GM21717 (cell line): ENCODE measurements at regions not wholly inside any gene's neighbourhood (a gene's known extent, or its start where the extent isn't known, plus 50 kb on each side); places are given as distances from the start of the nearest gene placed in this dataset.

Experiments
- ATAC-seq: cut with Tn5 transposase; IDR thresholded peaks from one replicate; pipeline ENCODE4 v1.9.1; 2021; ENCODE audit warnings: mild to moderate bottlenecking, moderate library complexity; ENCODE audit not compliant: unreplicated experiment

DNA sequence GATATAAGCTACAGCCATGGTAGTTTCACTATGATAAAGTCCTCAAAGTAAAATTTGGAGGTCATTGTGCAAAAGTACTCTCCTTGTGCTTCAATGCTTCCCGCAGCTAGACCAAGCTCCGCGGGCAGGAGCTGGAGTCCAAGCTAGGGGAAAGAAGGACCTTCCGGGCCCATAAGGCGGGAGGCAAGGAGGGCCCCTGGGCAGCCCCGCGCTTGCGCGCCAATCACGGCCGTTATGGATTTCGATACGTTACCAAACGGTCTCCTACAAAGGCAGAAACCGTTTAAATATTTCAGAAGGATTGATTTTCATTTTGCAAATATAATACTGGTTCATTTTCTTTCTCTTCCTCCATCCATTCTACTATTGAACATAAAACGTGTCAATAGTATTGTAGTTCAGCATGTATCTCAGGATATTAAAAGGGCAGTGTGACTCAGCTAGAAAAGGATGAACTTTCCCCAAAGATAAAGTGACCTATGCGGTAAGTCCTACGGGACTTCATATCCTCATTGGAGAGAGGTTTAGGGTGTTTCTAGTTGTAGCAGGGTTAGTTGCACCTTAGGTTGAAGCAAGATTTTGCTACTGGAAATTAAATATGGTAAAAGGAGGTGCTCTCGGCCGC lies 128.0 kb downstream of the KIF20B start:
- no peak for ATAC-seq

GRCh38 chr10:89829887-89830269 lies 128.5 kb downstream of the KIF20B start:
- ATAC-seq, result no peak

DNA sequence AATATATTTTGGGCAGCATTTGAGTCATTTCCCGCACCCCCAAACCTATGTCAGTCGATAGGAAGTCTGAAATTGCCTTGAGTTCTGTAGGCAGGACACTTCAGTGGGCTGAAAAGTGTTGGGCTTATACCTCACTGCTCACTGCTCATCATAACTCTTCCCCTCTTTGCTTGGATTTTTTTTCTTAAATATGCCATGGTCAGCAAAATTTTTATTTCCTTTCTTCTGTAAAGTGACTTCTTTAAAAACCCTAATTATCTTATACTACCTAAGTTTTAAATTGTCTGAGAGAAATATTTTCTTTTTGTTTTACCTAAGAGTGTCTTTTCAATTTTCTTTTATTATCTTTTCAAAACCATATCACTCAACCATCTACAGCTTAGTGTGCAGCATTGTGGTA lies 129.2 kb downstream of the KIF20B start:
- ATAC-seq, result no peak

- no peak for ATAC-seq
Observed at GRCh38 chr10:89836840-89837164, 135.4 kb downstream of the KIF20B start.

- no peak for ATAC-seq
Observed at GRCh38 chr10:89837165-89838043, 136.0 kb downstream of the KIF20B start.

DNA sequence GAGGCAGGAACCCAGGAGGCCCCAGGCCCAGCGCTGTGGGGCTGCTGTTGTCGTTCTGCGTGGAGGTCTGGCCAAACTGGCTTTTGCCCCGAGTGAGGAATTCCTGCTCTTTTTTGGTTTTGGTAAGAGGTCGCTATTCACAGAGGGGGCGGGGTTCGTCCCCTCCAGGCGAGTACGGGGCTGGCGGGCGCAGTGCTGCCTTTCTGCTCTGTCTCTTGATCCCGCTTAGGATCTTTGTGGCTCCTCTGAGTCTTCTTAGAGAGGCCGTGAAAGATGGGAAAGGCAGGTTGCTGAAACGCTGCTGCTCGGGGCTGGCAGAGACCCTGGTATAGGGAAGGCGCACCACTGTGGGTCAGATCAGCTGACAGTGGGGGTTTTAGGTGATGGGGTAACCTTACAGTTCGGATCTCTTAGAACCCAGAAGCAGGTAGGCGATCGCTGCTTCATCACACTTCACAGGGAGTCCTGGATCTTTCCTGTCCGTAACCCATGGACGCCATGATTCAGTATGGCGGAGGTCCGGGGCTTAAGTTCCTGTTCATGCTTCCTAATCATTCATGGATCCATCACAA lies 136.7 kb downstream of the KIF20B start:
- no peak for ATAC-seq

DNA sequence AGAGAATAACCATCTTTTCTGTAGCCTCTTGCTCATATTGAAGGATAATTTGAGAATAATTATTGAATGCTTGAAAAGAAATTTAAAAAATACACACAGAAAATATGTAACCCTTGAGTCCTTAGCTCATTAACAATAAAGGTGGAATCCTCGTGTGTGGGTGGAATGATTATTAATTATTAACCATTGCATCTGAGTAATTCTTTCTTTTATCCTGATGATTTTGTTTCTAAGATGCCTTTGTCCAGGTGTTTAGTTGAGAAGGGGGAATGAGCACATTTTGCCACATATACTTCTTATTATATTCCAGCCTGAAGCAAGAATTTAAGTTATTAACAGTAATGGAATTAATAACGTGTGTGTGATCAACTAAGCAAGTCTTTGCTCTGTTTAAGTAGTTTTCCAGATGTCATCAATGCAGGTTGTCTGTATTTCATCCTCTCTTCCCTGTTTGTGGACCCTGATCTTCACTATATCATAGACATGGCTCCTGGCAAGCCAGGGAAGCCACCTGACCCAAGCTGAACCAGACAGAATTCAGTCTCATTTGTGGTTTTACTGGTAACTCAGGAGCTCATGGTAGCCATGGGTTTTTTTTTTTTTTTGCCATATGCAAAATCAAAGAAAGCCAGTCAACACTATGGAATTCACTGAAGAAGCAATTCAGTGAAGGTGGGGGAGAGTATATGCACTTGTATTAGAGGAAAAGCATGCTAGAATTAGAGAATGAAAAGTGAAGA lies 144.3 kb downstream of the KIF20B start:
- ATAC-seq, result no peak

DNA sequence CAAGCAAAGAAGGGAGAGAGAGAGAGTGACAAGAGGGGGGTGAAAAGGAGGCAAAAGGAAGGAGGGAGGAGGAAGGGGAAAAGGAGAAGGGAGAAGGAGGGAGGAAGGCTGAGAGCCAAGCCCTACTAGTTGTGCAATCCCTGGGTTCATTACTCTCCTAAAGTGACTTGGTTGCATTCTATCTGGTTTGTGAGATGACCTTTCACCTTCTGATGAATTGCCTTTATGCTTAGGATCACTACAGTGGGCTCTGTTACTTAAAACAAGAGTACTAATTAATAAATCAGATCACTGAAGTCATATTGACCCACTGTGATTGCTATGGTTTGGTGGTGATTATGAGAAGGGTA lies 144.9 kb downstream of the KIF20B start:
- no peak for ATAC-seq

GRCh38 chr10:89846786-89847185 lies 145.4 kb downstream of the KIF20B start:
- ATAC-seq, result no peak

GRCh38 chr10:89852872-89853271 lies 151.5 kb downstream of the KIF20B start:
- ATAC-seq, result no peak

DNA sequence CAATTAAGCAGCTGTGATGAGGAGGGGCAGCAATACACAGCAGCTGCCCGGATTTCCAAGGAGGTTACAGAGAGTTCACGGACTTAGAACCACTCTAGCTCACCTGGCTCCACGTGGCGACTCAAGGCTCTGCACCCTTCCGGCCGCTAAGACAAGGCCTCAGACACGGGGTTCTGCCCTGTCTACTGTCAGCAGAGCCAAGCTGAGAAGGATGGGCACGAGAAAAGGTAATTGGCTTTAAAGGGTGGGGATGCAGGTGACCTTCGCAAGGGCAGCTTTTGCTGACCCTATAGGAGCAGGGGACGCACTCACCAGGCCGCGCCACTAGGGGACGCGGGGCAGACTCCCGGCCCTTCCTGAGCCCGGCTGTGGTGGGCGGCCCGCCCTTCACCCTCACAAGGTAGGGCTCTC lies 152.4 kb downstream of the KIF20B start:
- no peak for ATAC-seq

GRCh38 chr10:89857431-89858042 lies 156.1 kb downstream of the KIF20B start:
- no peak for ATAC-seq

DNA sequence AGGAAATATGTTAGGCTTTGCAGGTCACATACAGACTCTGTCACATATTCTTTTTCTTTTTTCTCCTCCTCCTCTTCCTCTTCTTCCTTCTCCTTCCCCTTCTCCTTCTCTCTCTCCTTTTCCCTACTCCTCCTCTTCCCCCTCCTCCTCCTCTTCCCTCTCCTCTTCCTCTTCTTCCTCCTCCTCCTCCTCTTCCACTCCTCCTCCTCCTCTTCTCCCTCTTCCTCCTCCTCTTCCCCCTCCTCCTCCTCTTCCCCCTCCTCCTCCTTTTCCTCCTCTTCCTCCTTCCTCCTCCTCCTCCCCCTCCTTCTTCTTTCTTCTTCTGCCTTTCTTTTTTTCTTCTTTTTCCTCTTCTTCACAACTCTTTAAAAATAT lies 159.8 kb downstream of the KIF20B start:
- ATAC-seq, result no peak

GRCh38 chr10:89861584-89862301 lies 160.4 kb downstream of the KIF20B start:
- ATAC-seq, result no peak

DNA sequence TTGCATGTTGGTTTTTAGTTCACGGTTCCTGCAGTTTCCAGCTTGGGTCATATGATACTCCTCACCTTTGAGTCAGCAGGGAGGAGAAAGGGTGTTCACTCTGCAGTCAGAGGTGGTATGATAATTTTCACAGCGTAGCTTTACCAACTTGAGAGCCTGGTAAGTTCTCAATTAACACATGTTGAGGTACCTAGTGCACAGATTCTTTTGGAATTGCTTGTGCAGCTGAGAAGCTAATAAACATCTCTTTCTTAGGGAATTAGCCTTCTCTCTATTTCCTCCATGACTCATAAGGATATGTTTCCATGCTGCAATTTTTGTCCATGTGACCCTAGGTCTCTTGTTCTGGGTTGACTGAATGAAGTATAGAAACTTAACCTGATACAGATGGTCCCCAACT lies 166.6 kb downstream of the KIF20B start:
- no peak for ATAC-seq

GRCh38 chr10:89869180-89869579 lies 167.8 kb downstream of the KIF20B start:
- ATAC-seq, result no peak

DNA sequence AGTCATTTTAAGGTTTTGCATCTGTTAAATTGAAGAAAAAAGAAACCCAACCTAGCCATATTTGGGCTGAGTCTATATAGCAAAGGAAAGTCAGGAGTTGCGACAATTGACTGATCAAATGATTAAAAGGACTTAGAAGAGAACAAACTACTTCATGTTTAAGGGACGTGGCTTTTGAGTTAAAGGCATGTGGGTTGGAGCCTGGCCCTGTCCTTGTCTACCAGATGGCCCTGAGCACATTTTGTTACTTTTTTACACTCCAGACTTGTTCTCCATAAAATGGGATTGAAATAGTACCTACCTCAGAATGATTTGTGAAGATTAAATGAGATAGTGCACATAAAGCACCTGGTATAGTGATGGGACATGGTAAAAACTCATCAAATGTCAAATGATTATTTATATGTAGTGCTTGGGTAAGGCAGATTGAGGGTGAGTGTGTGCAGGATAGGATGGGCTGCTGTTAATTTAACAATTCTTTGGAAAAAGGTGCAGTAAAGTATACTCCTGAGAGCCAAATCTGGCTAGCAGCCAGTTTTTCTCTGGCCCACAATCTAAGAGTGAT lies 168.3 kb downstream of the KIF20B start:
- ATAC-seq, result no peak

GRCh38 chr10:89870936-89871335 lies 169.5 kb downstream of the KIF20B start:
- no peak for ATAC-seq

DNA sequence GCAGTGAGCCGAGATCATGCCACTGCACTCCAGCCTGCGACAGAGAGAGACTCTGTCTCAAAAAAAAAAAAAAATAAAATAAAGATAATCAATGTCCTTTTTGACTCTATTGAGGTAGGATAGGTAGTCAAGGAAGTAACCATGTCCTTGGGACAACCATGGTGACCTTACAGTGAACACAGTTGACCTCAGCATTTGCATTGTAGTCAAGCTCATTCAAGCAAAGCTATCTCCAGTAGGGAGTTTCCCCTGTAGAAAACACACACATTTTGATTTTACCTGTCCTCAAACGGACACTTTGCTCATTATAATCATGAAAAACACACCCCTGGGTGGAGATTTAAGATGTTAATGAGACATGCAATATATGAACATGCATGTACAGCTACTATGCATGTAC lies 171.7 kb downstream of the KIF20B start:
- ATAC-seq, result peak; percentile 69

GRCh38 chr10:89875557-89875956 lies 174.2 kb downstream of the KIF20B start:
- ATAC-seq, result no peak
